ENCODE measurements at regions not wholly inside any gene's neighbourhood (a gene's known extent, or its start where the extent isn't known, plus 50 kb on each side); places are given as distances from the start of the nearest gene placed in this dataset.

- intact Hi-C loops (cut with micrococcal nuclease): no loop called here
- H2AFZ ChIP-seq (ENCODE audit: insufficient read depth, low read depth, low read length, poor library complexity, severe bottlenecking): no peak overlapping the region
- H3K36me3 Mint-ChIP-seq: no peaks in the 10 kb centered on the region
- no peak for TF ChIP-seq CTCF (IDR thresholded peaks at IDR 0.05)
- no peaks in the 10 kb centered on the region for H3K4me1 ChIP-seq (ENCODE audit: control insufficient read depth in 1 of 2, insufficient read depth in 2 of 2, low read length in 2 of 2)
- H3K4me1 Mint-ChIP-seq: no peaks in the 10 kb centered on the region
- H3K27me3 ChIP-seq (ENCODE audit: control insufficient read depth in 2 of 2, insufficient read depth in 2 of 2, low read length in 2 of 2): no peaks in the 10 kb centered on the region
- no peaks in the 10 kb centered on the region for H3K79me2 ChIP-seq (ENCODE audit: insufficient read depth, low read length)
- no peaks in the 10 kb centered on the region for H3K36me3 ChIP-seq (replicated peaks in 1 of 2; ENCODE audit: control insufficient read depth in 1 of 2, insufficient read depth in 2 of 2, low read length in 2 of 2)
- no peak overlapping the region for H3K4me3 ChIP-seq (replicated peaks in 1 of 3; ENCODE audit: low read depth in 2 of 3, low read length in 3 of 3)
- H3K27ac Mint-ChIP-seq: no peak overlapping the region
- no peak for DNase-seq
- no peak overlapping the region for H3K9ac ChIP-seq (ENCODE audit: insufficient read depth, low read length, poor library complexity, severe bottlenecking)
- H3K9me3 ChIP-seq (replicated peaks in 1 of 2; ENCODE audit: control insufficient read depth in 1 of 2, insufficient read depth in 1 of 2, low read length in 2 of 2): peaks cover 0 to 7% of the 10 kb centered on the region in 2 donors
- H3K27ac ChIP-seq (ENCODE audit: low read depth in 1 of 2, low read length in 2 of 2): no peak overlapping the region
- no CpG with 5 or more reads among the region's 4 CpGs for WGBS (ENCODE audit: insufficient coverage)
- H3K27me3 Mint-ChIP-seq (ENCODE audit: low read depth in 3 of 3): peaks cover 0 to 2% (median 0%) of the 10 kb centered on the region in 3 donors
- H4K20me1 ChIP-seq (ENCODE audit: insufficient read depth, low read length): no peaks in the 10 kb centered on the region
- H3K4me3 Mint-ChIP-seq: no peak overlapping the region
- peaks cover 0 to 7% (median 0%) of the 10 kb centered on the region in 7 donors for H3K9me3 Mint-ChIP-seq
- H3K4me2 ChIP-seq (replicated peaks; ENCODE audit: extremely low read depth, low read length, poor library complexity, severe bottlenecking): no peak overlapping the region
Measured at GRCh38 chr3:6416049-6416661, 444.8 kb upstream of the GRM7 start.

DNA sequence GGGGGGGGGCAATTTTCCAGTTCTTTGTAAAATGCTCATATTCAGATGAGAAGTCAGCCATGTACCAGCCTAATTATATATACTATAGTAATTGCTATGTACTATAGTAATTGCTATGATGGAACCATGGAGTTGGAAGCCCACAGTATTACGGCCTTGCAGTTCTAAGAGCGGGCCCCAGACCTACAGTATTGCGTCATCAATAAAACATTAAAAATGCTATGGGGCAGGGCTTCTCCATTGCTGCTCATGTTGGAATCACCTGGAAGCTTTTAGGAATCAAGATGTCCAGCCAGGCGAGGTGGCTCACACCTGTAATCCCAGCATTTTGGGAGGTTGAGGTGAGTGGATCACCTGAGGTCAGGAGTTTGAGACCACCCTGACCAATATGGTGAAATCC, 443.7 kb upstream of the GRM7 start:
- Histone ChIP-seq H3K9ac (ENCODE audit: insufficient read depth, low read length, poor library complexity, severe bottlenecking) (no peak overlapping the region), H4K20me1 (ENCODE audit: insufficient read depth, low read length) (no peaks in the 10 kb centered on the region), H3K4me2 (replicated peaks; ENCODE audit: extremely low read depth, low read length, poor library complexity, severe bottlenecking) (no peak overlapping the region), H3K27me3 (ENCODE audit: control insufficient read depth in 2 of 2, insufficient read depth in 2 of 2, low read length in 2 of 2) (no peaks in the 10 kb centered on the region), H3K4me3 (replicated peaks in 1 of 3; ENCODE audit: low read depth in 2 of 3, low read length in 3 of 3) (no peak overlapping the region), H3K4me1 (ENCODE audit: control insufficient read depth in 1 of 2, insufficient read depth in 2 of 2, low read length in 2 of 2) (no peaks in the 10 kb centered on the region), H3K9me3 (replicated peaks in 1 of 2; ENCODE audit: control insufficient read depth in 1 of 2, insufficient read depth in 1 of 2, low read length in 2 of 2) (peaks cover 0 to 7% of the 10 kb centered on the region in 2 donors), H2AFZ (ENCODE audit: insufficient read depth, low read depth, low read length, poor library complexity, severe bottlenecking) (no peak overlapping the region), H3K27ac (ENCODE audit: low read depth in 1 of 2, low read length in 2 of 2) (no peak overlapping the region), H3K79me2 (ENCODE audit: insufficient read depth, low read length) (no peaks in the 10 kb centered on the region), H3K36me3 (replicated peaks in 1 of 2; ENCODE audit: control insufficient read depth in 1 of 2, insufficient read depth in 2 of 2, low read length in 2 of 2) (no peaks in the 10 kb centered on the region)
- H3K36me3 Mint-ChIP-seq: no peaks in the 10 kb centered on the region
- H3K4me3 Mint-ChIP-seq: no peak overlapping the region
- H3K4me1 Mint-ChIP-seq: no peaks in the 10 kb centered on the region
- DNase-seq: no peak
- WGBS (ENCODE audit: insufficient coverage): 61% methylated on average over 3 of the region's 4 CpGs
- intact Hi-C loops (cut with micrococcal nuclease): no loop called here
- H3K27me3 Mint-ChIP-seq (ENCODE audit: low read depth in 3 of 3): no peaks in the 10 kb centered on the region
- TF ChIP-seq CTCF (IDR thresholded peaks at IDR 0.05): no peak
- H3K9me3 Mint-ChIP-seq: peaks cover 0 to 9% (median 0%) of the 10 kb centered on the region in 7 donors
- H3K27ac Mint-ChIP-seq: no peak overlapping the region
